Hepatocyte (in vitro differentiated cells): ENCODE measurements at regions not wholly inside any gene's neighbourhood (a gene's known extent, or its start where the extent isn't known, plus 50 kb on each side); places are given as distances from the start of the nearest gene placed in this dataset.
A peak's percentile ranks its signal among the peaks of the same experiment; 100 is the strongest.

Experiments
- DNase-seq: peaks from one replicate; pipeline ENCODE4 v3.0.0-alpha.2; 2016; ENCODE audit warnings: low spot score
- H2AFZ ChIP-seq: fragments of 200-600 bp; sonication (generic); 2 replicates; pipeline ENCODE4 v1.6.0; 2016; ENCODE audit warnings: antibody characterized with exemption, mild to moderate bottlenecking
- H3K27ac ChIP-seq: fragments of 200-600 bp; sonication (generic); 2 replicates; pipeline ENCODE4 v1.5.1; 2016; ENCODE audit warnings: mild to moderate bottlenecking
- H3K27me3 ChIP-seq: fragments of 200-600 bp; sonication (generic); 2 replicates; pipeline ENCODE4 v1.6.1; 2016
- H3K36me3 ChIP-seq: fragments of 200-600 bp; sonication (generic); replicated peaks from 2 replicates; pipeline ENCODE4 v1.5.1; 2016; ENCODE audit warnings: low read depth; ENCODE audit not compliant: insufficient read depth
- H3K4me1 ChIP-seq: fragments of 200-600 bp; sonication (generic); 2 replicates; pipeline ENCODE4 v1.5.1; 2016; ENCODE audit warnings: mild to moderate bottlenecking, moderate library complexity; ENCODE audit not compliant: insufficient read depth
- H3K4me2 ChIP-seq: fragments of 200-600 bp; sonication (generic); 2 replicates; pipeline ENCODE4 v1.6.0; 2016
- H3K4me3 ChIP-seq: fragments of 200-600 bp; sonication (generic); 2 replicates; pipeline ENCODE4 v1.5.1; 2016; ENCODE audit warnings: mild to moderate bottlenecking
- H3K79me2 ChIP-seq: fragments of 200-600 bp; sonication (generic); 2 replicates; pipeline ENCODE4 v1.6.0; 2017; ENCODE audit warnings: mild to moderate bottlenecking
- H3K9me2 ChIP-seq: fragments of 200-600 bp; sonication (generic); replicated peaks from 2 replicates; pipeline ENCODE4 v1.6.0; 2017; ENCODE audit warnings: mild to moderate bottlenecking; ENCODE audit not compliant: insufficient read depth
- H3K9me3 ChIP-seq: fragments of 200-600 bp; sonication (generic); 2 replicates; pipeline ENCODE4 v1.5.1; 2016; ENCODE audit warnings: low read depth, mild to moderate bottlenecking
- H4K20me1 ChIP-seq: fragments of 200-600 bp; sonication (generic); 2 replicates; pipeline ENCODE4 v1.6.0; 2016; ENCODE audit warnings: mild to moderate bottlenecking; ENCODE audit not compliant: insufficient read depth, poor library complexity, severe bottlenecking
- EZH2 ChIP-seq: fragments of 200-600 bp; sonication (generic); IDR thresholded peaks from 2 replicates; pipeline ENCODE4 v1.6.1; 2016; ENCODE audit warnings: antibody characterized with exemption, mild to moderate bottlenecking, borderline replicate concordance
- EZH2phosphoT487 ChIP-seq: fragments of 200-600 bp; sonication (generic); IDR thresholded peaks from one replicate; pipeline ENCODE4 v1.6.1; 2018; ENCODE audit warnings: antibody characterized with exemption, mild to moderate bottlenecking, low read depth, moderate library complexity; ENCODE audit not compliant: unreplicated experiment, severe bottlenecking
- WGBS: methylation state at CpG from one replicate; pipeline ENCODE4 v1.1.6; 2016; ENCODE audit warnings: low lambda C conversion rate; ENCODE audit errors: missing lambda C conversion rate; 5-methylcytosine and 5-hydroxymethylcytosine counted together
- TF ChIP-seq, protein P1 (sequence below): fragments of 200-600 bp; sonication (generic); IDR thresholded peaks from 2 replicates; pipeline ENCODE4 v1.5.1; 2016; ENCODE audit warnings: antibody characterized with exemption, mild to moderate bottlenecking; ENCODE audit not compliant: poor library complexity

DNA sequence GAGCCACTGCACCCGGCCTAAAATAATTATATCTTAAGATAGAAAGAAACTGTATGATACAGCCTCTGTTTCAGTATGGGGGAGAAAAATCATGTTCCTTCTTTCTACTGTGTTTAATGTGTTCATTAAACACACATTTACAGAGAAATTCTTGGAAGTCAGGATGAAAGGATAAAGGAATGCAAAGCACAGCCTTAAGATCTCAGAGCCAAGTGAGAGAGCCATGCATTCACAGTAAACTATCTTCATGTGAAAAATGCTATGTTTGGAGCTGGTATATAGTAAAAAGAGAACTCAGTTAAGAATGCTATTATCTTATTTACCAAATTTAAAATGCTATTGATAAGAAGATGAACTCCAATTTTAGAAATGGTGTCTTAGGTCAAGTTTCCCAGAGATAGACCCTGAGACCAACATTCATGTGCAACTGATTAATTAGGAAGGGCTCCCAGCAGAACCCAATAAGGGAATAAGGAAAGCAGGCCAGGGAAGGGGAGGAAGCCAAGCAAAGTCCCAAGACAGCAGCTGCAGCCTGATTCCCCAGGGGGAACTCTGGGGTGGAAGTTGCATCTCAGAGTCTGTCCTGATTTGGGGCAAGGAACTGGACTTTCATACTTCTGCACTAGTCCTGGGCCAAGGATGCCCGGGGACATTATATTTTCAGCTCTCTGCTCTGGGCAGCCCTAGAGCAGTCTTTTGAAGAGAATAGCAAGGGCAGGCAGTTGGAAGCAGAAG, 130.0 kb upstream of the ZNF648 start:
- no peaks in the 10 kb centered on the region for H3K9me2 ChIP-seq
- no peak for TF ChIP-seq EZH2
- TF ChIP-seq, protein P1, sequence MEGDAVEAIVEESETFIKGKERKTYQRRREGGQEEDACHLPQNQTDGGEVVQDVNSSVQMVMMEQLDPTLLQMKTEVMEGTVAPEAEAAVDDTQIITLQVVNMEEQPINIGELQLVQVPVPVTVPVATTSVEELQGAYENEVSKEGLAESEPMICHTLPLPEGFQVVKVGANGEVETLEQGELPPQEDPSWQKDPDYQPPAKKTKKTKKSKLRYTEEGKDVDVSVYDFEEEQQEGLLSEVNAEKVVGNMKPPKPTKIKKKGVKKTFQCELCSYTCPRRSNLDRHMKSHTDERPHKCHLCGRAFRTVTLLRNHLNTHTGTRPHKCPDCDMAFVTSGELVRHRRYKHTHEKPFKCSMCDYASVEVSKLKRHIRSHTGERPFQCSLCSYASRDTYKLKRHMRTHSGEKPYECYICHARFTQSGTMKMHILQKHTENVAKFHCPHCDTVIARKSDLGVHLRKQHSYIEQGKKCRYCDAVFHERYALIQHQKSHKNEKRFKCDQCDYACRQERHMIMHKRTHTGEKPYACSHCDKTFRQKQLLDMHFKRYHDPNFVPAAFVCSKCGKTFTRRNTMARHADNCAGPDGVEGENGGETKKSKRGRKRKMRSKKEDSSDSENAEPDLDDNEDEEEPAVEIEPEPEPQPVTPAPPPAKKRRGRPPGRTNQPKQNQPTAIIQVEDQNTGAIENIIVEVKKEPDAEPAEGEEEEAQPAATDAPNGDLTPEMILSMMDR = no peak
- TF ChIP-seq EZH2phosphoT487 = no peak
- no peak overlapping the region for H2AFZ ChIP-seq
- no peak overlapping the region for H3K4me3 ChIP-seq
- H3K9me3 ChIP-seq = no peaks in the 10 kb centered on the region
- H4K20me1 ChIP-seq = no peaks in the 10 kb centered on the region
- 82% methylated on average over 2 of the region's 2 CpGs for WGBS
- H3K4me2 ChIP-seq = no peak overlapping the region
- DNase-seq = no peak
- H3K27ac ChIP-seq = no peak overlapping the region
- no peaks in the 10 kb centered on the region for H3K4me1 ChIP-seq
- H3K36me3 ChIP-seq = no peaks in the 10 kb centered on the region
- no peaks in the 10 kb centered on the region for H3K27me3 ChIP-seq
- H3K79me2 ChIP-seq = no peaks in the 10 kb centered on the region

- H2AFZ ChIP-seq = no peak overlapping the region
- peaks cover 6% of the 10 kb centered on the region for H3K4me1 ChIP-seq
- no peaks in the 10 kb centered on the region for H3K36me3 ChIP-seq
- no peaks in the 10 kb centered on the region for H3K27me3 ChIP-seq
- H3K9me2 ChIP-seq = no peaks in the 10 kb centered on the region
- no peak for TF ChIP-seq EZH2
- TF ChIP-seq, protein P1 = no peak
- TF ChIP-seq EZH2phosphoT487 = no peak
- no peak overlapping the region for H3K4me3 ChIP-seq
- no peak overlapping the region for H3K27ac ChIP-seq
- no peaks in the 10 kb centered on the region for H3K9me3 ChIP-seq
- no peak for DNase-seq
- WGBS = 86% methylated on average over 3 of the region's 3 CpGs
- no peak overlapping the region for H3K4me2 ChIP-seq
- H4K20me1 ChIP-seq = no peaks in the 10 kb centered on the region
- no peaks in the 10 kb centered on the region for H3K79me2 ChIP-seq
These were observed 128.1 kb upstream of the ZNF648 start for GRCh38 chr1:182189535-182190066.

GRCh38 chr1:182186757-182187146, 125.2 kb upstream of the ZNF648 start:
- H3K27me3 ChIP-seq = no peaks in the 10 kb centered on the region
- no peak for DNase-seq
- no peaks in the 10 kb centered on the region for H4K20me1 ChIP-seq
- H3K9me2 ChIP-seq = no peaks in the 10 kb centered on the region
- H3K79me2 ChIP-seq = no peaks in the 10 kb centered on the region
- H3K36me3 ChIP-seq = no peaks in the 10 kb centered on the region
- TF ChIP-seq EZH2phosphoT487 = no peak
- TF ChIP-seq EZH2 = no peak
- TF ChIP-seq, protein P1 = no peak
- peaks cover 6% of the 10 kb centered on the region for H3K4me1 ChIP-seq
- WGBS = 80% methylated on average over 3 of the region's 3 CpGs
- H3K4me2 ChIP-seq = no peak overlapping the region
- H3K9me3 ChIP-seq = no peaks in the 10 kb centered on the region
- no peak overlapping the region for H2AFZ ChIP-seq
- H3K27ac ChIP-seq = peak overlapping the region; percentile 38
- H3K4me3 ChIP-seq = no peak overlapping the region
